HG02852 (cell line): ENCODE measurements at regions not wholly inside any gene's neighbourhood (a gene's known extent, or its start where the extent isn't known, plus 50 kb on each side); places are given as distances from the start of the nearest gene placed in this dataset.

Experiments used
- ATAC-seq: cut with Tn5 transposase; IDR thresholded peaks from one replicate; pipeline ENCODE4 v1.9.1; 2021; ENCODE audit warnings: mild to moderate bottlenecking, moderate library complexity; ENCODE audit not compliant: unreplicated experiment

DNA sequence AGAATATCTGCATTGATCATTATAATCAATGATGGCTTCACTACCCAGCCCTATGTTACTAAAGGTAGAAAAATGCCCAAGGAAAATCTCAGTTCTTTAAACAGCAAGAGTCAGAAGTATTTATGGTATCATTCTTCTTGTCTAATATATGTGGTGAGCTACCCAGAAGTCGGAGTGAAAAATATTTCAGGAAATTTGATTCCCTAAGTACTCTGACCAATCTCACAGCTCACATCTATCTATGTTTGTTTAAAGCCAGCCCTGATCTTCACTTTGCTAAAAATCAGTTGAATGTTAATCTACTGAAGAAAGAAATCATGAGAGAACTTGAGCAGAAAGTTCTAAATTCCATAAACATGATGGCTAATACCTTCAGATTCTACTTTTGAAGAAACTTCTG lies 522.9 kb upstream of the SLIT2 start:
- ATAC-seq: no peak

DNA sequence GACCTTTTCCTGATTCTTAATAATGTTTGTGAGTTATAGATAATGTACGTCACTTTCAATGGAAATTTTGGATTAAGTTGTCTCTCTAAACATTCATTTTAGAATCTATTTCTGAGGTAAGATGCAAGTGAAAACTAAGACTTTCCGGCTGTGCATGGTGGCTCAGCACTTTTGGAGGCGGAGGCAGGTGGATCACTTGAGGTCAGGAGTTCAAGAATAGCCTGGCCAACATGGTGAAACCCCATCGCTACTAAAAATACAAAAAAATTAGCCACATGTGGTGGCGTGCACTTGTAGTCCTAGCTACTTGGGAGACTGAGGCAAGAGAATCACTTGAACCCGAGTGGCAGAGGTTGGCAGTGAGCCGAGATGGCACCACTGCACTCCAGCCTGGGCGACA lies 524.6 kb upstream of the SLIT2 start:
- ATAC-seq: no peak

DNA sequence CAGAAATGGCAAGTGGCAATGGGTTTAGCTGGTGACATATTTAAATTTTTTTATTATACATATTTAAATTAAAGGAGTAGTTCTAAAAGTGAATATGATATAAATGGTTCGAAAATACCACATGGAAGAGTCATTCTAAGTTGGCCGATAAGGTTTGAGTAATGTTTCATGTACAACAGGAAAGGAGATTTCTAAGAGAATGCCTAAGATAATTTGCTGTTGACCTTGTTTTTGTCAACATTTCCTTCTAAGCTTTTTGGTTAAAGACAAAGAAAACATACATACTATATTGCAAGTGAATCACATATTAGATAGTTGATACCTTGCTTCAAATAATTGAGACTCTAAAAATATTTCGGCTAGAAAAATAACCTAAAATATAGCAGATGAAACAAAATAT lies 526.6 kb upstream of the SLIT2 start:
- no peak for ATAC-seq

DNA sequence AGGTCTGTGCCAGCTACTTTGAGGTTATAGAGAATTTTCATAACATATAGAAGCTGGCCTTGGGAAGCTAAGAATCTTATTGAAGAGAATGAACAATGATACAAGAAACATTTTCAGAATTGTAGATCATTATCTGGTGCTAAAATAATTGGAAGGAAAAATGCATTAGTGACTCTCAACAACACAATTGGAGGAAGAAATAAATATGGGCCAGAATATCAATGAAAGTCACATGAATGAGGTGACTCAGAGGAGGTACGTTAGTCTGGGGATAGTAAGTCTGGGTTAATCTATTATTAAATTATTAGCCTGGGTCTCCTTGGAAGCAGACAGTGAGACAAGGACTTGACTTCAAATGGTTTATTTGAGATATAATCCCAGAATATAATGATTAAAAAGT lies 529.3 kb upstream of the SLIT2 start:
- ATAC-seq: no peak

DNA sequence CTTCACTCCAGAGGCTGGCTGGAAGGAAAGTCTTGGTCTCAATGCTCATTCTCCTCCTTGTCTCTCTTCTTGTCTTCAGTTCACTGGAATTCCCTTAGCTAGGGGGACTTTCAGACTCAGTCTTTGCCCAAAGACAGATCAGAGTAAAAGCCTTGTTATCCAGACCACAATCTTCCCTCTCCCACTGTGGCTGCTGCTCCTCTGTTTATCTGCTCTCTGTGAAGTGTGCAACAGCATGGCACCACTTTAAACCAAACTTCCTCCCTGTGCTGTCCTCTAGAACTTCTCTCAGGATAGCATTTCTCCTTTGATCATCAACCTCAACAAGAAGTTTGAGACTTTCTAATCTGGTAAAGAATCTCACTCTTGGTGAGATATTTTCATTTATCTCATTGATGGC lies 530.1 kb upstream of the SLIT2 start:
- no peak for ATAC-seq

DNA sequence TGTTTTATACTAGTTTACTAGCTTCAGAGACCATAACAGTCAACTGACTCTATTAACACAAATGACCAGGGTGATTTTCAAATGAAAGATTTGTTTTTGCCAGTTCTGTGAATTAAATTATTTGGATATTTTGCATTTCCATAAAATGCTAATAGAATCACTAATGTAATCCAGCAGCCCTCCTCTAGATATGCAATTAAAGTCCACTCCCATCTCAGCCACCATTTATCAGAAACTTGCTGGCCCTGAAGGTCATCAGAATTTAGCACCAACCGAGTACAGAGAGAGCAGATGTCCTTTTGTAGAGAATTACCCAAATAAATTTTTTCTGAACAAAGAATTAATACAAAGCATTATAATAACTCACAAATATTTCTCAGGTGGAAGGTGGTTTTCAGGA lies 531.1 kb upstream of the SLIT2 start:
- ATAC-seq: no peak

DNA sequence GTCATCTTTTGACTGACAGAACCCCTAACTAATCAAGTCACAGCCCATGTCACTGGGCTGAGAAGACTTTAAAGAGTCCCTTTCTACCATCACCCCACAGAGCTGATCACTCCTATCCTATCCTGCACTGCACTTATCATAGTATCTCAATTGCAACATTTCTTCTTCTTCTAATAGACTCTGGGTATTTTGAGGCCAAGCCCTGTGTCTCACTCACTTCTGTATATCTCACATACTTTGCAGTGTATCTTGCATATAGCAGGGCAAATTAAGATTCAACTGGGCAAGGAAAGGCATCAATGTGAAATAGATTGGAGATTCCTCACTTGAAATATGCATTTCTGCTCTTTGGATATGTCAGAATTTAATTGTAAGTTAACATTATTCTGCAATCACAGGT lies 531.5 kb upstream of the SLIT2 start:
- no peak for ATAC-seq

DNA sequence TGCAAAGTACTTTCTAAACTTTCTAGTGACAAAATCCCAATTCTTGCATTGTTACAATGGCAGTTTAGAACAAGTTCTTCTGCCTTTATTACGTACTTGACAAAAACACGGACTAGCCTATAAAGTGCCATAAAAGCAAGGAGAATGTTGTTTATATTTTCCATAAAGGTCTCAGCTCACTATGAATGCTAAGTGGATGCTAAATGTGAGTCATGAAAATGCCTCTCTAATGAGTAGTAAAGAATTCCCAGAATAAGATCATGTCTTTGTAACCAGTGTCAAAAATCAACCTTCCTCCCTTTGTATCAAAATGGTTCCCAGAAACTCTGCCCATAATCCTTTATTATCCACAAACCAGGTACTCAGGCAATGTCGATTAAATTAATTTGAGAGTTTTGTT lies 539.8 kb upstream of the SLIT2 start:
- ATAC-seq: no peak

DNA sequence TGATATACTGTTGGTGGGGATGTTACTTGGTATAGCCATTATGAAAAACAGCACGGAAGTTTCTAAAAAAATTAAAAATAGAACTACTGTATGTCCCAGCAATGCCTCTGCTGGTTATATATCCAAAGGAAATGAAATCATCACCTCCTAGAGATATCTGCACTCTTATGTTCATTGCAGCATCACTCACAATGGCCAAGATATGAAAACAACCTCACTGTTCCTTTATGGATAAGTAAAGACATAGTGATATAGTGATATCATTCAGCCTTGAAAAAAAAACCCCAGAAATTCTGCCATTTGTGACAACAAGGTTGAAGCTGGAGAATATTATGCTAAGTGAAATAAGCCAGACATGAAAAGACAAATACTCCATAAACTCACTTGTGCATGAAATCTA lies 543.8 kb upstream of the SLIT2 start:
- ATAC-seq: no peak

DNA sequence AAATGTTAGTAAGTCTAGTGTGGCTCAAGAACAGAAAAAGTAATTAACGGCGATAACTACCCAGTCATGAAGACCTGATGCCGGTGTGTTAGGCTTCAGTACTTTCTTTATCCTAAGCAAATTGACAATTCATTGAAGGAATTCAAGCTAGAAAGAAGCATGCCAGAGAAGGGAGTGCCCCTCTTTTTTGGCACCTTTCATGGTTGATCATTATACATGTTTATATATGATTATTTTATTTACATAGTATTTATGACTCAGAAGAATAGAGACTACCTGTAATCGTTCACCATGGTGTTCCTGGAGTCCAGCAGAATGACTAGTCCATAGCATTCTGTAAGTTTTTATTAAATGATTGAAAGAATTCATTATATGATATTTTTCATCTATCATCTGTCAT lies 548.3 kb upstream of the SLIT2 start:
- no peak for ATAC-seq

DNA sequence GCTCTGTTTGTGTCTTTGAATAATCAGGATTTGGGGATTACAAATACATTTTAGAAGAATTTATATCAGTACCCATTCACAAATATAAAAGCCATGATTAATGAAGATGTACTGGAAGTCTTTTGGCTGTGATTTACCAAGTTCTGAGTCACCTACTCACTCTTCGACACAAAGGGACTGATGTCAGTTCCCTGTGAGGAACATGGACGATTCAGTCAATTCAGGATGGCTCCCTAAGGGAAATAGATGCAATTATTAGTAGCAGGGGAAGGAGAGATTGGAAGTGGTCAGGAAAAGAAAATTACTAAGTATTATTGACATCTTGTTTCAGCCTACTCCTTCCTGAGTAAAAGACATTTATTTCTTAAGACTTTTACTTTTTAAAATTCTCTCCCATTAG lies 550.7 kb upstream of the SLIT2 start:
- ATAC-seq: no peak

DNA sequence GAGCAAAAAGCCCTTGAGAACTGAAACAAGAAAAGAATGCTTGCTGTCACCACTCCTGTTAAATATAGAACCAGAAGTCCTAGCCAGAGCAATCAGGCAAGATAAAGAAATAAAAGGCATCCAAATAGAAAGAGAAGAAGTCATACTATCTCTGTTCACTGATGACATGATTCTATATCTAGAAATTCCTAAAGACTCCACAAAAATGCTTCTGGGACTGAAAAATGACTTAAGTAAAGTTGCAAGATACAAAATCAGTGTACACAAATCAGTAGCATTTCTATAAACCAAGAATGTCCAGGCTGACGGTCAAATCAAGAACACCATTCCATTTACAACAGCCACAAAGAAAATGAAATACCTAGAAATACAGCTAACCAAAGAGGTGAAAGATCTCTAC lies 552.7 kb upstream of the SLIT2 start:
- no peak for ATAC-seq

DNA sequence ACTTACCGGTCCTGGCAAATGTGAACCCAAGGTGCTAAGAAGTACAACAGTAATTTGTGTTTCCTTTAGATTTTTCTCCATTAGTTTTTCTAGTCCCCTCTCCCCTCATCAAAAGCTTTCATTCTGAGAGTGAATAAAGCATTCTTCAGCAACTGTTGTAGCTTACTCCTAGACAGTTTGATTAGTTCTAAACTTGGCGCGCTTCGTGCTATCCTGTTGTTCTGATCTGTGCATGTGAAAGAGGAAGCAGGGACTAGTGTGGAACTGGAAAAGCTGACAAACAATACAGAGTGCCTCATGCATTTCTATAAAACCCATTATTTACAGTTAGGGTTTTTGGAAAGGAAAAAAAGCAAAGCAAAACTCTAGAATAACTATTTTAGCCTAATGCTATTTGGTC lies 556.9 kb upstream of the SLIT2 start:
- ATAC-seq: no peak

DNA sequence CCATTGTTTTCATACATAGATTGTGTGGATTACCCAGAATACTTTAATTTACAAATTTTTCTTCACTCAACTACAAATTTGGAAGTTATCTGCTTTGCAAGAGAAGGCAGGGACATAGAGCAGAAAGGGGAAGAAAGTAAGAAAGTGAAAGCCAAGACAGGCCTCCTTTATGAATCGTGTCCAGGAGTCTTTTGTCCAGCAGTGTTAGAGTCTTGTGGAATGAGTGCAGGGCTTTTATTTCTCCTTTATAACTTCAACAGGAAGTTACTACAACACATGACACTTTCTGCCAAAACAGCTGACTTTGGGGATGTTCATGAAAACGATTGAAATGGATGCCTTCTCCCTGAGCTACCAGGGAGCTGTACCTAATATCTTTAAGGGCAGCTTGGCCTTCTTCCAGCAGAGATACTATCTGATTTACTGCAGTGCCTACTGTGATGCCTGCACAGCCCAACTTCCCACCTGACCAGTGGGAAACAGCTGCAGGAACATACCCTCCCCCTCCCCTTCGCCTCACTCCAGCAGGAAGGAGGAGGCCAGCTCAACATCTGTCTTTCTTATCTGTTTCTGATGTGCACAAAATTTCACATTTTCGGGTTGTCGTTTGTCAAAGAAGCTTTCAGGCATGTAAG lies 557.7 kb upstream of the SLIT2 start:
- no peak for ATAC-seq

DNA sequence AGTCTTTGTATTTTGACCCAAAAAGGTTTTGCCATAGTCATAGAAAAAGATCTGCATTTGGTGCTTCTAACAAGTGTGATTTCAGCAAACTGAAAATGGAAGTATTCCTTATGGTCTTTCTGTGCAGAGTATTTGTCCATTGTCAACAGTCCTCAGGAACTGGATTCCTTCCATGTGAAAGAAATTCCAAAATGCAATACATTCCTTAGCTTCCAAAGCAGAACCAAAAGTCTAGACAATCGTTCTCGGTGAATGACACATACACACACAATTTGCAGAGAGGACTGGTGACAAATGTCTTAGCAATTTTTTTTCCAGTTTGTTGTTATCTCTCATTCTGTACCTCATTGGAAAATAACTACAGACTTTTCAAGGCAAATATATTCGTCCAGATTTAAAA lies 562.2 kb upstream of the SLIT2 start:
- ATAC-seq: no peak

DNA sequence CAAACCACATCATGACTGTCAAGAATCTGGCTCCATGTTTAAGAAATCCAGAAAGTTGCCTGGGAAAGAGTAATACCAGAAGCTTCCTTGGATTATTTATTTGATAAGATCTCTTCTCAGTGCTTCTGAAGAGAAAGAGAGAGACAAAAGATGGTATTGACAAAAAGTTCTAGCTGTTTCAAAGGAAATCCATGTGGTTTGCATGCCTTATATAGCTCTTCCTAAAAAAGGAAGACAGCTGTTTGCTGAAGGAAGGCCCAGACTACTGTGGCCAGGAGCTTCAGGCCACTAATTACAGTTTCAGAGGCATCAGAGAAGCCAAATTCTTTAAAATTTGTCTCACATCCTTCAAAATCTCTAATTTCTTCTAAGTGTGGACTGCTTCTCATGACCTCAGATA lies 565.2 kb upstream of the SLIT2 start:
- ATAC-seq: no peak

DNA sequence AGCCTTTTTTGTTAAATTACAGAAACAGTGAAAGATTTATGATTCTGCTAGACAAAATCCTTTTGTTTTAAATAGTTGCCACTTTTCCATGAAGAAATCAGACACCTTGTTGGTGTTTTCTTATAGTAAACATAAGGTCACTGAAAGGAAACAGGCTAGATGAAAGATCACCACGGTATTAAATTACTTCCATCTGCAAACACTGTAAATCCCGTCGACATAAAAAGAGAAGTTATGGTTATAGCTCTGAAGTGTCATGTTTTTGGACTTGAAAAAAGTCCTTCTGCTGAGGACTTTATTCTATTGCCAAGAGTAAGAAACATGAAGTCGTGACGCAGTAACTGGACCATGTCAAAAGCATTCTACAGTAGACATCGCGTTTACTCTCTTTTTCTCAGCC lies 567.6 kb upstream of the SLIT2 start:
- ATAC-seq: no peak

DNA sequence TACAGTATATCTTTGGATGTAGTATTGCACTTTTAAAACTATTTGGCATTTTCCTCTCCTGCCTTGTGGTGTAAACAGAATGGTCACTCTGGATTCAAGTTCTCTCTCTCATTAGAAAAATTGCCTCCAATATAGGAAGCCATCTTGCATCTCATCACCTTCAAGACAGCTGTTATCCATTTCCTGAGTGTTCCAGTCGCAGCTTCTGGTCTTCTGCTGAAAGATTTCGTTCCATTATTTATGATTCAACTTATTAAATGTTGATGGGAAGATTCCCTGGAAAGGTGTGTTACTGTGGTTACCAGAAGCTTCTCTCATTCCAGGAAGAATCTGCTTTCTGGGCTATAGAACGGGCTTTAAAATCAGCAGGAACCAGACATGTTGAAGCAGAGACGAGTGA lies 568.3 kb upstream of the SLIT2 start:
- no peak for ATAC-seq

DNA sequence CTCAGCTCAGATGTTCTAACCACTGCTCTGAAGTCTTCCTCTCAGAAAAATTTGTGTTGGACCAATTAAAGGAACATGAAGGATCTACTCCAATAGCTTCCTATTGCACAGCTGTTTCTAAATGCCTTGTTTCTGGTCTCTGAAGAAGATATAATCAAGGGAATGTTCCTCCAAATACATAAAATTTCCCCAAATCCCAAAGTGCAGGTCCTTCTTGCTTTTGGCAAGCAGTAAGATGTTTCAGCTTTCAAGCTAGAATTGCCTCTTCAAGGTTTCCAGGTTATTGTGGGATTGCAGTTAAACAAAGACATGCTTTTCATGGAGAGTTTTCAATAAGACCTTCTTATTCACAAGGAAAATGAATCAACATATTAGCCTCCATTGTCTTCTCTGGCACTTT lies 574.5 kb upstream of the SLIT2 start:
- ATAC-seq: no peak

DNA sequence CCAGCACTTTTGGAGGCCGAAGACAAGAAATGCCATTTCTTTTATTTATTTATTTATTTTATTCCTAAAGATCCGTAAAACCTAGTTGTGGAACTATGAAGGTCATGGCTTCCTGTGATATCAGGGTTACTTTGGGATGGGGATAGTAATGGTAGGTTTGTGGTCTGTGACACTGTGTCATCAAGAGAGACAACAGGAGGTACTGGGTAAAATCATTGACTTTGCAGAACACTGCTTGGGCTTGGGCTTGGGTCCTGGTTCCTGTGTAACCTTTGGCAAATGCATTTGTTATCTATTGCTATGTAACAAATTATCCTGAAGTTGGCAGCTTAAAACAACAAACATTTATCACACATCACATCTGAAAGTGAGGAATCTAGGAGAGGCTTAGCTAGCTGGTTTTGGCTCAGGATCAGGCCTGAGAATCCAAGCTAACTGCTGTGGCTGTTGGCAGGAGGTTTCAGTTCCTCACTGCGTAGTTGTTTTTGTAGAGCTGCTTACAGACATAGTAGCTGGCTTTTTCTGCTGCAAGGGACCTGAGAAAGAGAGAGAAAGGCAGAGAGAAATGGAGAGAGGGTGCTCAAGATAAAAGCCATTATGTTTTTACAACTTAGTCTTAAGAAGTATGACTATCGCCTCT lies 576.4 kb upstream of the SLIT2 start:
- no peak for ATAC-seq

DNA sequence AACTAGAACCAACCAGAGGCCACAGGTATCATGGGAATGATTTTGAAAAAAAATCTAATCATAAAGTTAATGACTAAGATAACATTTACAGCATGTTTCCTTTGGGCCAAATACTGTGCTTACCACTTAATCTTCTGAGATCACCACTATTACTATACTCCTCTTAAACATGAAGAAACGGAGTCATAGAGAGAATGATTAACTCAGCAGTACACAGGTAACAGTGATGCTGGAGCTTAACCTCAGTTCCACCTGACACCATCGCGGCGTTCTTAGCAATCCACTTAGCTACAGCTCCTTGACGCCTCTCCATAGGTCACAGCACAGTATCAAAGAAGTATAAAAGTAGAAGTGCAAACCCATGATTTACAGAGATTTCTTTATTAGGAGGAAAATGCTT lies 592.6 kb upstream of the SLIT2 start:
- no peak for ATAC-seq

DNA sequence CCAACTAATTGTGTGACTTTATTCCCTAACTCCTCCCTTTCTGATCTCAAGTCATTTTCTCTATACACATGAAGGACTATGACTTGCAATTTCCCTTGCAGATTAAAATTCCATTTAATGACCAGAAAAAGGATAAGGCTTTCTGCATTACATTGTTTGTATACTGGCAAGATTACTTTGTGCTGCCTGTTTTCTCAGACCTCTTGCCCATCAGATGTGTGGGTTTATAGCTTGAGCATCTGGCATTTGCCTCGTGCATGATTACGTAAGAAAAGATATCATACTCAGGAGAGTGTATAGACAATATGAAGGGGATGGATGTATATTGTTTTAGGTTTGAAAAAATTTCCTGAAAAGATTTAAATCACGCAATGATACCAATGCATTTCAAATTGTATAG lies 593.8 kb upstream of the SLIT2 start:
- ATAC-seq: no peak

DNA sequence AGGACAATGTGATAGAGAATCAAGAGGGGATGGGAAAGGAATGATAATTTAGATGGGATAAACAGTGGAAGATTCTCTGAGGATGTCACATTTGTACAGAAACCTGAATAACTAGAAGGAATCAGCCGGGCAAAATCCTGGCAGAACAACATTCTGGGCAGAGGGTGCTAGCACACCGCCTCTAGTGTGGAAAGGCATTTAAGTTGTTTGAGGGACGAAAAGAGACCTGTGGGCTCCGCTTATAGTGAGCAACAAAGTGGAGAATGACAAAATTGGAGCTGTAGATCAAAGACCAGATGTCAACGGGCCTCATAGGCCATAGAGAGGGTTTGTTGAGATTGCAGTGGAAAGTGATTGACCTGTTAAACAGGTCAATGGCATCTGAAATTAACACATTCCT lies 596.0 kb upstream of the SLIT2 start:
- ATAC-seq: no peak
